ENCODE measurements at regions not wholly inside any gene's neighbourhood (a gene's known extent, or its start where the extent isn't known, plus 50 kb on each side); places are given as distances from the start of the nearest gene placed in this dataset.

DNA sequence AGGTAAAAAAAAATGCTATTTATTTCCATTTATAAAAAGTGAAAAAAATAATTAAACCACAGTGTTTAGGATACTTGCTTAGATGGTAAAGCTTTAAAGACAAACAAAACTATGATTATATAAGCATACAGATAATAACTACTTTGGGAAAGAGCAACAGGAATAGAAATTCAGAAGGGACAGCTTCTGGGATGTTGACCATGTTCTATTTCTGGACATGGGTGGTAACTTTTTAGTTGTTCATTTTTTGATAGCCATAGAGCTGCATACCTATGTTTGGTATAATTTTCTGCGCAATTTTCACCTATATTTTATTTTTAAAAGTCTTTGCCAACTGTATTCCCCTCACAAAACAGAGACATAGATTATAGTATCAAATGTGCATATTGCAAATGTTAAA is 572.0 kb upstream of the NR2F2 start:
- H3K27me3 ChIP-seq = no peaks in the 10 kb centered on the region
- DNase-seq = no peak
- H3K36me3 ChIP-seq = no peaks in the 10 kb centered on the region
- no peaks in the 10 kb centered on the region for H3K9me3 ChIP-seq
- TF ChIP-seq, protein P1, sequence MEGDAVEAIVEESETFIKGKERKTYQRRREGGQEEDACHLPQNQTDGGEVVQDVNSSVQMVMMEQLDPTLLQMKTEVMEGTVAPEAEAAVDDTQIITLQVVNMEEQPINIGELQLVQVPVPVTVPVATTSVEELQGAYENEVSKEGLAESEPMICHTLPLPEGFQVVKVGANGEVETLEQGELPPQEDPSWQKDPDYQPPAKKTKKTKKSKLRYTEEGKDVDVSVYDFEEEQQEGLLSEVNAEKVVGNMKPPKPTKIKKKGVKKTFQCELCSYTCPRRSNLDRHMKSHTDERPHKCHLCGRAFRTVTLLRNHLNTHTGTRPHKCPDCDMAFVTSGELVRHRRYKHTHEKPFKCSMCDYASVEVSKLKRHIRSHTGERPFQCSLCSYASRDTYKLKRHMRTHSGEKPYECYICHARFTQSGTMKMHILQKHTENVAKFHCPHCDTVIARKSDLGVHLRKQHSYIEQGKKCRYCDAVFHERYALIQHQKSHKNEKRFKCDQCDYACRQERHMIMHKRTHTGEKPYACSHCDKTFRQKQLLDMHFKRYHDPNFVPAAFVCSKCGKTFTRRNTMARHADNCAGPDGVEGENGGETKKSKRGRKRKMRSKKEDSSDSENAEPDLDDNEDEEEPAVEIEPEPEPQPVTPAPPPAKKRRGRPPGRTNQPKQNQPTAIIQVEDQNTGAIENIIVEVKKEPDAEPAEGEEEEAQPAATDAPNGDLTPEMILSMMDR (IDR thresholded peaks at IDR 0.05; ENCODE audit: low read depth, low read length) = no peak
- H3K4me1 ChIP-seq = no peaks in the 10 kb centered on the region
- no peak overlapping the region for H3K4me3 ChIP-seq (ENCODE audit: low read depth, low read length)

GRCh38 chr15:95758851-95759250 is 571.6 kb upstream of the NR2F2 start:
- no peaks in the 10 kb centered on the region for H3K36me3 ChIP-seq
- H3K4me3 ChIP-seq (ENCODE audit: low read depth, low read length) = no peak overlapping the region
- no peaks in the 10 kb centered on the region for H3K9me3 ChIP-seq
- H3K4me1 ChIP-seq = no peaks in the 10 kb centered on the region
- H3K27me3 ChIP-seq = no peaks in the 10 kb centered on the region
- DNase-seq = no peak
- TF ChIP-seq, protein P1 (IDR thresholded peaks at IDR 0.05; ENCODE audit: low read depth, low read length) = no peak

GRCh38 chr15:95760508-95760907 is 570.0 kb upstream of the NR2F2 start:
- TF ChIP-seq, protein P1 (IDR thresholded peaks at IDR 0.05; ENCODE audit: low read depth, low read length) = no peak
- no peaks in the 10 kb centered on the region for H3K9me3 ChIP-seq
- DNase-seq = no peak

DNA sequence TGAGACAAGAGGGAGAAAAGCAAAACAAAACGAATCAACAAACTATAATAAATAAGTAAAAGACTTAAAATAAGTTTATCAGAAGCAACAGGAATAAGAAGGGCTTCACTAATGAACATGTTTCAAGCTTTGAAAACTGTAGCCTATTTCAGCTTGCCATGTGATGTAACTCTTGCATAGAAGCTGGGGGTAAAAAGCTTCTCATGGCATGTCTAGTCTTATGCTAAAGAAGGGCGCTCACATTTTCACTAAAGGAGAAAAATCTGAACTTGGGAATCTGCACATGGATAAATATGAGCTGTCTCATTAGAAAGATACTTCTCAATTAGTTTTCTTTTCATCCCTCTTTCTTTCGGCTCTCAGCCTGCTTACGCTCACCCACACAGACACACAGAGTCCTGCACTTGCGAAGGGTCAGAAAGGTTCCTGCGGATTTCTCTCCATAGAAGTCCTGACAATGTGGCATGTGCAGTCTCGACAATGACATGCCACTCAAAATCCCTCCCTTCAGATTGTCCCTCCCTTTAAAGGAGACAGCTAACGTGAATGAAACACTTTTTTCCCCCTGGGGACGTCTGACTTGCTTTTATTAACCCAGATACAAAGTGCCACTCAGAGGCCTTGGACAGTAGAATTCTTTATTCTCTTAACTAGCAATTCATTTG is 568.9 kb upstream of the NR2F2 start:
- Histone ChIP-seq H3K36me3 (no peaks in the 10 kb centered on the region), H3K4me3 (ENCODE audit: low read depth, low read length) (no peak overlapping the region), H3K4me1 (no peaks in the 10 kb centered on the region), H3K27me3 (no peaks in the 10 kb centered on the region), H3K9me3 (no peaks in the 10 kb centered on the region)
- DNase-seq = no peak
- TF ChIP-seq, protein P1 (IDR thresholded peaks at IDR 0.05; ENCODE audit: low read depth, low read length) = no peak

More at GRCh38 chr15:95760508-95760907, 570.0 kb upstream of the NR2F2 start:
- Histone ChIP-seq H3K4me3 (ENCODE audit: low read depth, low read length) (no peak overlapping the region), H3K4me1 (no peaks in the 10 kb centered on the region), H3K27me3 (no peaks in the 10 kb centered on the region), H3K36me3 (no peaks in the 10 kb centered on the region)

- TF ChIP-seq, protein P1 (IDR thresholded peaks at IDR 0.05; ENCODE audit: low read depth, low read length) = no peak
Observed at GRCh38 chr15:95763426-95763825, 567.1 kb upstream of the NR2F2 start.

DNA sequence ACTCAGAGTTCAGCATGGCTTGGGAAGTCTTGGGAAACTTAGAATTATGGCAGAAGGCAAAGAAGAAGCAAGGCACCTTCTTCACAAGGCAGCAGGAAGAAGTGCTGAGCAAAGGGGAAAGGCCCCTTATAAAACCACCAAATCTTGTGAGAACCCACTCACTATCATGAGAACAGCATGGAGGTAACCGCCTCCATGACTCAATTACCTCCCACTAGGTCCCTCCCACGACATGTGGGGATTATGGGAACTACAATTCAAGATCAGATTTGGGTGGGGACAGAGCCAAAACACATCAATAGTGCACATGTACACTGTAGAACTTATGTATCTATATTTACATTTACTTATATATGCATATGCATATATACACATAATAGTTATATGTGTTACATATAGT is 565.3 kb upstream of the NR2F2 start:
- no peak for DNase-seq
- Histone ChIP-seq H3K9me3 (no peaks in the 10 kb centered on the region), H3K4me1 (no peaks in the 10 kb centered on the region), H3K27me3 (no peaks in the 10 kb centered on the region), H3K36me3 (no peaks in the 10 kb centered on the region), H3K4me3 (ENCODE audit: low read depth, low read length) (no peak overlapping the region)
- TF ChIP-seq, protein P1 (IDR thresholded peaks at IDR 0.05; ENCODE audit: low read depth, low read length) = no peak

More at GRCh38 chr15:95763426-95763825, 567.1 kb upstream of the NR2F2 start:
- Histone ChIP-seq H3K36me3 (no peaks in the 10 kb centered on the region), H3K4me1 (no peaks in the 10 kb centered on the region), H3K9me3 (no peaks in the 10 kb centered on the region), H3K4me3 (ENCODE audit: low read depth, low read length) (no peak overlapping the region), H3K27me3 (no peaks in the 10 kb centered on the region)
- DNase-seq = no peak
